K562 (cell line): ENCODE measurements at regions not wholly inside any gene's neighbourhood (a gene's known extent, or its start where the extent isn't known, plus 50 kb on each side); places are given as distances from the start of the nearest gene placed in this dataset.

Experiments used
- ATAC-seq: fragments of 200-7000 bp; cut with Tn5 transposase; 3 replicates; pipeline ENCODE4 v1.9.1; 2020; ENCODE audit warnings: moderate library complexity
- BruUV-seq: library from RNA; stranded (reverse); fragments of 400-500 nt; replicated peaks from 2 replicates; lab custom pipeline; 2021; lab: Mats Ljungman, UMichigan
- CTCF ChIA-PET: fragments of 300-600 bp; formaldehyde crosslinking; extraction: SDS; loops from one replicate; lab custom pipeline; 2021; ENCODE audit warnings: low intra/inter-chr PET ratio; lab: Yijun Ruan, JAX
- POLR2A ChIA-PET: fragments of 300-600, 350-650 bp; sonication (Branson Sonifier 250); formaldehyde crosslinking; extraction: SDS; loops from one replicate; lab custom pipeline; 2021; ENCODE audit warnings: antibody characterized with exemption, inconsistent platforms; lab: Yijun Ruan, JAX
- DNase-seq, 4 experiments: peaks; one replicate each; pipeline versions ENCODE4 v3.0.0 to v3.0.0-alpha.2; 2011 to 2018; ENCODE audit warnings: low spot score in 3 of 4, mixed read lengths in 3 of 4; ENCODE audit errors: extremely low read depth in 1 of 4
- FAIRE-seq: peaks from 2 replicates; lab custom pipeline; 2011; peaks lifted over from hg19 to GRCh38; lab: Jason Lieb, UNC
- H2AFZ ChIP-seq: 2 replicates; pipeline ENCODE4 v1.6.0; 2011; ENCODE audit warnings: low read depth, low read length, control low read depth, inconsistent platforms
- H3K27ac ChIP-seq: fragments of 200-600 bp; 3 replicates; pipeline ENCODE4 v1.8.0; 2011; ENCODE audit warnings: low read depth, mild to moderate bottlenecking, control low read depth, inconsistent platforms, low read length, moderate library complexity, mixed read lengths; ENCODE audit errors: extremely low read depth
- H3K27me3 ChIP-seq, 2 experiments: fragments of 300-600 bp in 1 of 2; 2 replicates in 1 of 2; 3 replicates in 1 of 2; pipeline versions ENCODE4 v1.6.0 to v1.8.0; 2011; ENCODE audit warnings: inconsistent platforms in 2 of 2, low read length in 2 of 2, mild to moderate bottlenecking in 1 of 2, mixed read lengths in 1 of 2, moderate library complexity in 1 of 2; ENCODE audit not compliant: control insufficient read depth in 2 of 2, insufficient read depth in 2 of 2
- H3K36me3 ChIP-seq: fragments of 300-600 bp; 3 replicates; pipeline ENCODE4 v1.8.0; 2011; ENCODE audit warnings: mild to moderate bottlenecking, low read length, inconsistent platforms; ENCODE audit not compliant: control insufficient read depth, insufficient read depth
- H3K4me1 ChIP-seq, 2 experiments: fragments of 200-600 bp in 1 of 2; replicated peaks in 1 of 2; 2 replicates in 1 of 2; 3 replicates in 1 of 2; pipeline versions ENCODE4 v1.5.1 to v1.8.0; 2011; ENCODE audit warnings: inconsistent platforms in 2 of 2, low read length in 2 of 2, mild to moderate bottlenecking in 1 of 2, mixed read lengths in 1 of 2, moderate library complexity in 1 of 2; ENCODE audit not compliant: control insufficient read depth in 2 of 2, insufficient read depth in 2 of 2
- H3K4me2 ChIP-seq: 2 replicates; pipeline ENCODE4 v1.6.1; 2011; ENCODE audit warnings: low read length, control low read depth, inconsistent platforms, mixed read lengths; ENCODE audit not compliant: insufficient read depth
- H3K4me3 ChIP-seq: fragments of 200-600 bp; sonication (generic), shearing (Covaris generic); 2 replicates; pipeline ENCODE4 v1.5.1; 2016; ENCODE audit warnings: control low read depth, inconsistent platforms
- H3K79me2 ChIP-seq: fragments of 200-600 bp; 3 replicates; pipeline ENCODE4 v1.8.0; 2011; ENCODE audit warnings: low read length, inconsistent platforms; ENCODE audit not compliant: control insufficient read depth, insufficient read depth
- H3K9ac ChIP-seq, 2 experiments: 2 replicates each; pipeline versions ENCODE4 v1.6.0 to v1.6.1; 2011; ENCODE audit warnings: low read depth in 2 of 2, low read length in 2 of 2, control low read depth in 1 of 2, inconsistent platforms in 1 of 2, mild to moderate bottlenecking in 1 of 2, mixed read lengths in 1 of 2; ENCODE audit not compliant: insufficient read depth in 1 of 2
- H3K9me1 ChIP-seq: one replicate; pipeline ENCODE4 v1.6.0; 2011; ENCODE audit warnings: inconsistent platforms, mild to moderate bottlenecking, low read length, moderate library complexity; ENCODE audit not compliant: control insufficient read depth, insufficient read depth
- H3K9me3 ChIP-seq: replicated peaks from 2 replicates; pipeline ENCODE4 v1.5.1; 2011; ENCODE audit warnings: low read depth, low read length, inconsistent platforms; ENCODE audit not compliant: control insufficient read depth, insufficient read depth
- H4K20me1 ChIP-seq: replicated peaks from 2 replicates; pipeline ENCODE4 v1.6.1; 2011; ENCODE audit warnings: low read length, inconsistent platforms, mixed read lengths; ENCODE audit not compliant: control insufficient read depth, insufficient read depth
- CREB3L1 ChIP-seq: fragments of 450-650 bp; IDR thresholded peaks from 2 replicates; pipeline ENCODE4 v1.6.1; 2014; ENCODE audit warnings: low read depth, mild to moderate bottlenecking, moderate library complexity, borderline replicate concordance
- DNMT1 ChIP-seq: fragments of 450-650 bp; IDR thresholded peaks from 2 replicates; pipeline ENCODE4 v1.6.1; 2016; ENCODE audit warnings: antibody characterized with exemption, mild to moderate bottlenecking
- ELK1 ChIP-seq: sonication (generic); formaldehyde crosslinking; IDR thresholded peaks from 2 replicates; pipeline ENCODE4 v1.8.1; 2022; ENCODE audit warnings: missing genetic modification reagents
- EP300 ChIP-seq: IDR thresholded peaks from 2 replicates; pipeline ENCODE4 v1.6.1; 2012; ENCODE audit warnings: low read length, improper control_type of control experiment
- ETS2 ChIP-seq: IDR thresholded peaks from 2 replicates; pipeline ENCODE4 v1.6.1; 2016; ENCODE audit warnings: borderline replicate concordance, missing genetic modification characterization, mild to moderate bottlenecking, moderate library complexity, missing compliant biosample characterization; ENCODE audit not compliant: poor library complexity, severe bottlenecking
- ETV5 ChIP-seq: sonication (generic); formaldehyde crosslinking; IDR thresholded peaks from 2 replicates; pipeline ENCODE4 v1.4.0; 2020; ENCODE audit warnings: low read depth, mild to moderate bottlenecking, missing genetic modification reagents
- SP1 ChIP-seq: sonication (generic); formaldehyde crosslinking; IDR thresholded peaks from 2 replicates; pipeline ENCODE4 v1.8.1; 2022; ENCODE audit warnings: mild to moderate bottlenecking, missing genetic modification reagents
- STAT5A ChIP-seq: IDR thresholded peaks from 2 replicates; pipeline ENCODE4 v1.6.1; 2012; ENCODE audit warnings: low read length, inconsistent platforms, borderline replicate concordance
- U2AF1 ChIP-seq: fragments of 200-400 bp; formaldehyde crosslinking; optimal IDR thresholded peaks from 2 replicates; pipeline ENCODE3; 2017; ENCODE audit warnings: mild to moderate bottlenecking, low read depth, low read length, moderate library complexity
- ZNF785 ChIP-seq: fragments of 250-450 bp; sonication (Bioruptor Pico); IDR thresholded peaks from 2 replicates; pipeline ENCODE4 v1.4.0; 2020; ENCODE audit warnings: mild to moderate bottlenecking
- in situ Hi-C: fragments of 300-500 bp; cut with MboI; formaldehyde crosslinking; loops from 4 replicates; pipeline ENCODE4 v1.15.0; 2018; ENCODE audit warnings: inconsistent platforms, mixed read lengths
- intact Hi-C: fragments of 100-400 bp; cut with micrococcal nuclease; formaldehyde crosslinking; loops from 2 replicates; pipeline ENCODE4 v1.14.2; 2022
- TF ChIP-seq, protein P1 (sequence below), 2 experiments: IDR thresholded peaks; 2 replicates each; pipeline ENCODE4 v1.6.1; 2012; ENCODE audit warnings: improper control_type of control experiment in 2 of 2, low read depth in 2 of 2, low read length in 2 of 2, borderline replicate concordance in 1 of 2
- TF ChIP-seq, protein P2 (sequence below), 3 experiments: fragments of 200-800 bp in 1 of 3; fragments of 250-450 bp in 1 of 3; fragments of 450-650 bp in 1 of 3; sonication (Bioruptor Pico) in 1 of 3; sonication (Bioruptor generic) in 1 of 3; formaldehyde crosslinking in 1 of 3; IDR thresholded peaks; 2 replicates each; pipeline versions ENCODE4 v1.6.1 to v1.8.0; 2016 to 2022; ENCODE audit warnings: mild to moderate bottlenecking in 2 of 3, missing genetic modification characterization in 2 of 3, missing compliant biosample characterization in 1 of 3, moderate library complexity in 1 of 3
- TF ChIP-seq, protein P3 (sequence below): fragments of 250-450 bp; sonication (Bioruptor Pico); IDR thresholded peaks from 2 replicates; pipeline ENCODE4 v1.8.0; 2021; ENCODE audit warnings: moderate library complexity, mild to moderate bottlenecking, inconsistent platforms

GRCh38 chr12:84689638-84690037 is 223.0 kb downstream of the SLC6A15 start (continued):
- TF ChIP-seq, protein P1, sequence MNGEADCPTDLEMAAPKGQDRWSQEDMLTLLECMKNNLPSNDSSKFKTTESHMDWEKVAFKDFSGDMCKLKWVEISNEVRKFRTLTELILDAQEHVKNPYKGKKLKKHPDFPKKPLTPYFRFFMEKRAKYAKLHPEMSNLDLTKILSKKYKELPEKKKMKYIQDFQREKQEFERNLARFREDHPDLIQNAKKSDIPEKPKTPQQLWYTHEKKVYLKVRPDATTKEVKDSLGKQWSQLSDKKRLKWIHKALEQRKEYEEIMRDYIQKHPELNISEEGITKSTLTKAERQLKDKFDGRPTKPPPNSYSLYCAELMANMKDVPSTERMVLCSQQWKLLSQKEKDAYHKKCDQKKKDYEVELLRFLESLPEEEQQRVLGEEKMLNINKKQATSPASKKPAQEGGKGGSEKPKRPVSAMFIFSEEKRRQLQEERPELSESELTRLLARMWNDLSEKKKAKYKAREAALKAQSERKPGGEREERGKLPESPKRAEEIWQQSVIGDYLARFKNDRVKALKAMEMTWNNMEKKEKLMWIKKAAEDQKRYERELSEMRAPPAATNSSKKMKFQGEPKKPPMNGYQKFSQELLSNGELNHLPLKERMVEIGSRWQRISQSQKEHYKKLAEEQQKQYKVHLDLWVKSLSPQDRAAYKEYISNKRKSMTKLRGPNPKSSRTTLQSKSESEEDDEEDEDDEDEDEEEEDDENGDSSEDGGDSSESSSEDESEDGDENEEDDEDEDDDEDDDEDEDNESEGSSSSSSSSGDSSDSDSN (IDR thresholded peaks at IDR 0.05; ENCODE audit: borderline replicate concordance in 1 of 2, low read depth in 2 of 2, low read length in 2 of 2) = no peak
- no peak for TF ChIP-seq SP1 (CRISPR knock-in tag)
- no peak for TF ChIP-seq CREB3L1
- no peak for TF ChIP-seq ZNF785 (CRISPR knock-in tag)

- intact Hi-C loops = no loop called here
- Histone ChIP-seq H3K4me3 (no peak overlapping the region), H3K79me2 (no peaks in the 10 kb centered on the region), H3K27ac (no peak overlapping the region), H3K4me1 (no peaks in the 10 kb centered on the region), H3K4me2 (no peak overlapping the region), H3K9me3 (no peaks in the 10 kb centered on the region), H2AFZ (no peak overlapping the region), H4K20me1 (no peaks in the 10 kb centered on the region), H3K27me3 (no peaks in the 10 kb centered on the region), H3K9me1 (no peaks in the 10 kb centered on the region), H3K9ac (no peak overlapping the region), H3K36me3 (no peaks in the 10 kb centered on the region)
- ChIA-PET POLR2A (no interaction called here), CTCF (no interaction called here)
- ATAC-seq (no peak), DNase-seq (no peak), FAIRE-seq (no peak)
- TF ChIP-seq, protein P2, sequence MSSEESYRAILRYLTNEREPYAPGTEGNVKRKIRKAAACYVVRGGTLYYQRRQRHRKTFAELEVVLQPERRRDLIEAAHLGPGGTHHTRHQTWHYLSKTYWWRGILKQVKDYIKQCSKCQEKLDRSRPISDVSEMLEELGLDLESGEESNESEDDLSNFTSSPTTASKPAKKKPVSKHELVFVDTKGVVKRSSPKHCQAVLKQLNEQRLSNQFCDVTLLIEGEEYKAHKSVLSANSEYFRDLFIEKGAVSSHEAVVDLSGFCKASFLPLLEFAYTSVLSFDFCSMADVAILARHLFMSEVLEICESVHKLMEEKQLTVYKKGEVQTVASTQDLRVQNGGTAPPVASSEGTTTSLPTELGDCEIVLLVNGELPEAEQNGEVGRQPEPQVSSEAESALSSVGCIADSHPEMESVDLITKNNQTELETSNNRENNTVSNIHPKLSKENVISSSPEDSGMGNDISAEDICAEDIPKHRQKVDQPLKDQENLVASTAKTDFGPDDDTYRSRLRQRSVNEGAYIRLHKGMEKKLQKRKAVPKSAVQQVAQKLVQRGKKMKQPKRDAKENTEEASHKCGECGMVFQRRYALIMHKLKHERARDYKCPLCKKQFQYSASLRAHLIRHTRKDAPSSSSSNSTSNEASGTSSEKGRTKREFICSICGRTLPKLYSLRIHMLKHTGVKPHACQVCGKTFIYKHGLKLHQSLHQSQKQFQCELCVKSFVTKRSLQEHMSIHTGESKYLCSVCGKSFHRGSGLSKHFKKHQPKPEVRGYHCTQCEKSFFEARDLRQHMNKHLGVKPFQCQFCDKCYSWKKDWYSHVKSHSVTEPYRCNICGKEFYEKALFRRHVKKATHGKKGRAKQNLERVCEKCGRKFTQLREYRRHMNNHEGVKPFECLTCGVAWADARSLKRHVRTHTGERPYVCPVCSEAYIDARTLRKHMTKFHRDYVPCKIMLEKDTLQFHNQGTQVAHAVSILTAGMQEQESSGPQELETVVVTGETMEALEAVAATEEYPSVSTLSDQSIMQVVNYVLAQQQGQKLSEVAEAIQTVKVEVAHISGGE (CRISPR knock-in tag; IDR thresholded peaks at IDR 0.05) = no peak
- TF ChIP-seq EP300 (no peak), DNMT1 (no peak), U2AF1 (no peak), STAT5A (no peak), ETS2 (no peak), ETV5 (no peak), ELK1 (CRISPR knock-in tag) (no peak)
- TF ChIP-seq, protein P3, sequence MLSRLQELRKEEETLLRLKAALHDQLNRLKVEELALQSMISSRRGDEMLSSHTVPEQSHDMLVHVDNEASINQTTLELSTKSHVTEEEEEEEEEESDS (CRISPR knock-in tag) = no peak
- BruUV-seq = no TSS peak
- in situ Hi-C loops = no loop called here
Observed at GRCh38 chr12:84685379-84685778, 227.2 kb downstream of the SLC6A15 start.
